Psoas muscle (tissue), 7 donors: ENCODE measurements at regions not wholly inside any gene's neighbourhood (a gene's known extent, or its start where the extent isn't known, plus 50 kb on each side); places are given as distances from the start of the nearest gene placed in this dataset.
"Not testable (repeated sequence)": the region's sequence is repeated elsewhere in the genome, so short reads cannot be mapped to it uniquely, and the experiment has no call there.

ENCODE experiments used
- ATAC-seq, 4 donors: fragments of 200-7000 bp; cut with Tn5 transposase; one replicate each; pipeline ENCODE4 v1.9.1; 2020; ENCODE audit warnings: moderate library complexity in 3 of 4, mild to moderate bottlenecking in 2 of 4
- DNase-seq, 2 donors: peaks; one replicate each; pipeline ENCODE4 v3.0.0-alpha.2; 2020
- H3K27ac ChIP-seq: fragments of 200-600 bp; one replicate; pipeline ENCODE4 v1.8.0; 2022
- H3K27me3 ChIP-seq, 3 donors: fragments of 200-600 bp in 1 of 3; one replicate each; pipeline versions ENCODE4 v1.6.1 to v1.8.0; 2013 to 2022; ENCODE audit warnings: low read length in 2 of 3, mild to moderate bottlenecking in 2 of 3, moderate library complexity in 1 of 3; ENCODE audit not compliant: insufficient read depth in 3 of 3
- H3K36me3 ChIP-seq, 2 donors: fragments of 200-600 bp in 1 of 2; one replicate each; pipeline versions ENCODE4 v1.6.1 to v1.8.0; 2013 to 2022; ENCODE audit warnings: low read depth in 1 of 2, mild to moderate bottlenecking in 1 of 2, moderate library complexity in 1 of 2; ENCODE audit not compliant: insufficient read depth in 1 of 2
- H3K4me1 ChIP-seq: fragments of 200-600 bp; one replicate; pipeline ENCODE4 v1.8.0; 2022
- H3K4me3 ChIP-seq: fragments of 200-600 bp; one replicate; pipeline ENCODE4 v1.8.0; 2022; ENCODE audit warnings: mild to moderate bottlenecking
- H3K9me3 ChIP-seq: fragments of 200-600 bp; one replicate; pipeline ENCODE4 v1.8.0; 2022
- CTCF ChIP-seq: fragments of 200-600 bp; IDR thresholded peaks from one replicate; pipeline ENCODE4 v1.8.0; 2022; ENCODE audit warnings: antibody characterized with exemption
- WGBS, 3 donors: extraction: QIAGEN DNeasy Blood & Tissue Kit; methylation state at CpG; one replicate each; pipeline versions ENCODE4 v1.1.6 to v1.1.7; 2013; 5-methylcytosine and 5-hydroxymethylcytosine counted together
- intact Hi-C, 2 donors: fragments of 100-400 bp; cut with DNase I; formaldehyde crosslinking; loops; one replicate each; pipeline versions ENCODE4 v1.11.0 to v1.14.2; 2022
- donor health status: healthy with polysubstance abuse.
- donor health status: DM: no; HTN: no; CAD: no; lungs with moderate emphysema.
- donor health status: Bipolar disorder and iron deficiency.
- donor health status: healthy.
- donor health status: DM: yes; HTN: yes; CAD: no.
- donor health status: DM: no; HTN: no; CAD: no.
- donor health status: DM: yes; HTN: yes; CAD: no.

GRCh38 chr15:99790751-99791150 is 57.5 kb upstream of the LYSMD4 start:
- ATAC-seq, DNase-seq, H3K4me1 ChIP-seq, intact Hi-C loops, H3K4me3 ChIP-seq, H3K36me3 ChIP-seq, H3K27me3 ChIP-seq, H3K27ac ChIP-seq, H3K9me3 ChIP-seq: not testable (repeated sequence)
- WGBS, 3 donors, result 81 to 92% (median 92%) methylated on average over 6 to 7 of the region's 7 CpGs

- Histone ChIP-seq H3K9me3 (no peaks in the 10 kb centered on the region), H3K4me3 (no peak overlapping the region), H3K27me3 (no peaks in the 10 kb centered on the region), H3K27ac (no peak overlapping the region), H3K4me1 (no peaks in the 10 kb centered on the region), H3K36me3 (no peaks in the 10 kb centered on the region)
- no peak for TF ChIP-seq CTCF
- intact Hi-C loops, result no loop called here
- ATAC-seq (no peak), DNase-seq (no peak)
- 66 to 78% (median 75%) methylated on average over 2 of the region's 2 CpGs for WGBS, 3 donors
These were observed 54.9 kb upstream of the LYSMD4 start for GRCh38 chr15:99788156-99788555.

- H3K9me3 ChIP-seq, DNase-seq, H3K27ac ChIP-seq, H3K4me3 ChIP-seq, H3K4me1 ChIP-seq, H3K27me3 ChIP-seq, ATAC-seq, H3K36me3 ChIP-seq, intact Hi-C loops: not testable (repeated sequence)
- 84 to 91% (median 89%) methylated on average over 1 of the region's 1 CpG for WGBS, 3 donors
These were observed 51.6 kb upstream of the LYSMD4 start for GRCh38 chr15:99784800-99785199.

- 84 to 96% (median 86%) methylated on average over 4 of the region's 4 CpGs for WGBS, 3 donors
- DNase-seq, ATAC-seq, H3K27me3 ChIP-seq, H3K4me3 ChIP-seq, H3K9me3 ChIP-seq, H3K4me1 ChIP-seq, intact Hi-C loops, H3K27ac ChIP-seq, H3K36me3 ChIP-seq: not testable (repeated sequence)
These were observed 50.8 kb upstream of the LYSMD4 start for GRCh38 chr15:99783918-99784619.
